A673 (cell line): ENCODE measurements at regions not wholly inside any gene's neighbourhood (a gene's known extent, or its start where the extent isn't known, plus 50 kb on each side); places are given as distances from the start of the nearest gene placed in this dataset.

Source experiments
- EZH2 ChIP-seq: fragments of 200-600 bp; sonication (generic); IDR thresholded peaks from 2 replicates; pipeline ENCODE4 v1.6.1; 2017; ENCODE audit warnings: borderline replicate concordance, low read depth, mild to moderate bottlenecking, mixed read lengths, antibody characterized with exemption, low read length; ENCODE audit not compliant: poor library complexity, severe bottlenecking
- TF ChIP-seq, protein P1 (sequence below): fragments of 300-800, 200-600 bp; sonication (generic); conservative IDR thresholded peaks from 2 replicates; pipeline ENCODE4 v1.5.1; 2017; ENCODE audit warnings: low read depth, mild to moderate bottlenecking, antibody characterized with exemption, low read length, moderate library complexity, mixed read lengths

DNA sequence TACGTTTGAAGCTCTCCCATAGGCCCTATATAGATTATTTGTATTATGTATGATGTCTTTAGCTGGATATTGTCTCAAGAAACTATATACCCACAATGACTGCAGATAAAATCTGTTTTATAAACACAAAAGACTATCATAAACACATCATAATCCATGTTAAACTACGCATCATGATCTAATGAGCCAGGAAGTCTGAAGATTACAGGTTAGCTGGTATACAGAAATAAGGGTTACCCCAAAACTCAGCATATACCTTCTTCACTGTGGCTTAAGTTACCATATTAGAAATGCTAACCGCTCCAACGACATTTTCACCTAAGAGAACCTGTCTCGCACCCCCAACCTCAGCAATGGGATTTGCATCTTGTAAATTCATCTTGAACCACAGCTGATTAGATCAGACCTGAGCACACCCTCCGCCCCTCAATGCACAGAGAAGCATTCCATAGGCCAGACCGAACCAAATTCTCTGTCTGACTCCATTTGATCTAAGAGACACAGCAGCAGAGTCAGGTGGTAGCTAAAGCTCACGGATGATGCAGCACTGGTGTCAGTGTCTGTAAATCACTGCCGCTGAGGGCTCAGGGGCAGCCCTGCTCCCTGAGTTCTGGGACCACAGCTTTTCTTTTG, 124.9 kb downstream of the NPY start:
- TF ChIP-seq, protein P1, sequence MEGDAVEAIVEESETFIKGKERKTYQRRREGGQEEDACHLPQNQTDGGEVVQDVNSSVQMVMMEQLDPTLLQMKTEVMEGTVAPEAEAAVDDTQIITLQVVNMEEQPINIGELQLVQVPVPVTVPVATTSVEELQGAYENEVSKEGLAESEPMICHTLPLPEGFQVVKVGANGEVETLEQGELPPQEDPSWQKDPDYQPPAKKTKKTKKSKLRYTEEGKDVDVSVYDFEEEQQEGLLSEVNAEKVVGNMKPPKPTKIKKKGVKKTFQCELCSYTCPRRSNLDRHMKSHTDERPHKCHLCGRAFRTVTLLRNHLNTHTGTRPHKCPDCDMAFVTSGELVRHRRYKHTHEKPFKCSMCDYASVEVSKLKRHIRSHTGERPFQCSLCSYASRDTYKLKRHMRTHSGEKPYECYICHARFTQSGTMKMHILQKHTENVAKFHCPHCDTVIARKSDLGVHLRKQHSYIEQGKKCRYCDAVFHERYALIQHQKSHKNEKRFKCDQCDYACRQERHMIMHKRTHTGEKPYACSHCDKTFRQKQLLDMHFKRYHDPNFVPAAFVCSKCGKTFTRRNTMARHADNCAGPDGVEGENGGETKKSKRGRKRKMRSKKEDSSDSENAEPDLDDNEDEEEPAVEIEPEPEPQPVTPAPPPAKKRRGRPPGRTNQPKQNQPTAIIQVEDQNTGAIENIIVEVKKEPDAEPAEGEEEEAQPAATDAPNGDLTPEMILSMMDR = no peak
- TF ChIP-seq EZH2 = no peak
